ENCODE measurements at regions not wholly inside any gene's neighbourhood (a gene's known extent, or its start where the extent isn't known, plus 50 kb on each side); places are given as distances from the start of the nearest gene placed in this dataset.

DNA sequence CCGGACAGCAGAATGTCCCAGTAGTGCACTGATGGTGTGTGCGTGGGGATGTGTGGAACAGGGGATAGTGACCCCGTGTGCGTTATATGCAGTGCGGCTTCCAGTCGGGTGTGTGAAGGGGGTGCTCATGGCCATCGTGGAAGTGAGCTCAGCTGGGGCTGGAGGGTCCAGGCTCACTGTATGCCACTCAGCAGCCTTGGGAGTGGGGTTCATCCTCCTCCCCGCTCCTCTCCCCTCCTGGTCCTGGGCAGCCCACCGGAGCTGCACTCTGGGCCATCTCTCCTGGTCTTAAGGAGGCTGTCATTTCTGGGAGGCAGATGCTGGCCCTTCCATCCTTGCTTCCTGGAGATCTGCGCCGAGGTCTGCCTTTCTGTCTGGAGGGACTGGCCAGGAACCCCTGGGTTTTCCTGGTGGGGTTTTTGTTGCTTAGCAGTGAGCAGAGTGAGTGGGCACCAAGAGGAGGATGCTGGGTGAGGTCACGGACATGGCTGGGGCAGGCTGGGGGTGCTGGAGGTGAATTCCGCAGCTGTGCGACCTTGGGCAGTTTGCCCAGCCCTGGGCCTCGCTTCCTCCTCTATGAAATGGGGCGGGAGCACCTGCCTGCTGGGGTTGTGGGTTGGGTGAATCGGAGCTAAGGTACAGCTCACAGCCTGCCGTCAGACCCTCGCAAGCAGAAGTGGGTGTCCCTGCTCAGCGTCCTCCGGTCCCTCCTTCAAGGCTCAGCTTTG, 164.1 kb downstream of the SEC14L1 start:
- TF ChIP-seq ADNP (CRISPR knock-in tag; IDR thresholded peaks at IDR 0.05) (no peak), SRF (IDR thresholded peaks at IDR 0.05; ENCODE audit: low read depth, low read length) (no peak)
- TF ChIP-seq, protein P1, sequence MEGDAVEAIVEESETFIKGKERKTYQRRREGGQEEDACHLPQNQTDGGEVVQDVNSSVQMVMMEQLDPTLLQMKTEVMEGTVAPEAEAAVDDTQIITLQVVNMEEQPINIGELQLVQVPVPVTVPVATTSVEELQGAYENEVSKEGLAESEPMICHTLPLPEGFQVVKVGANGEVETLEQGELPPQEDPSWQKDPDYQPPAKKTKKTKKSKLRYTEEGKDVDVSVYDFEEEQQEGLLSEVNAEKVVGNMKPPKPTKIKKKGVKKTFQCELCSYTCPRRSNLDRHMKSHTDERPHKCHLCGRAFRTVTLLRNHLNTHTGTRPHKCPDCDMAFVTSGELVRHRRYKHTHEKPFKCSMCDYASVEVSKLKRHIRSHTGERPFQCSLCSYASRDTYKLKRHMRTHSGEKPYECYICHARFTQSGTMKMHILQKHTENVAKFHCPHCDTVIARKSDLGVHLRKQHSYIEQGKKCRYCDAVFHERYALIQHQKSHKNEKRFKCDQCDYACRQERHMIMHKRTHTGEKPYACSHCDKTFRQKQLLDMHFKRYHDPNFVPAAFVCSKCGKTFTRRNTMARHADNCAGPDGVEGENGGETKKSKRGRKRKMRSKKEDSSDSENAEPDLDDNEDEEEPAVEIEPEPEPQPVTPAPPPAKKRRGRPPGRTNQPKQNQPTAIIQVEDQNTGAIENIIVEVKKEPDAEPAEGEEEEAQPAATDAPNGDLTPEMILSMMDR (CRISPR knock-in tag; IDR thresholded peaks at IDR 0.05): no peak

Measured in HepG2 (cell line).